ENCODE measurements at regions not wholly inside any gene's neighbourhood (a gene's known extent, or its start where the extent isn't known, plus 50 kb on each side); places are given as distances from the start of the nearest gene placed in this dataset.

- no peak for ATAC-seq
- Mint-ChIP-seq H3K9me3 (ENCODE audit: insufficient read depth) (no peaks in the 10 kb centered on the region), H3K36me3 (ENCODE audit: low read depth) (no peaks in the 10 kb centered on the region), H3K4me1 (ENCODE audit: low read depth) (no peaks in the 10 kb centered on the region), H3K27me3 (ENCODE audit: low read depth) (peaks cover 5% of the 10 kb centered on the region), H3K27ac (no peak overlapping the region), H3K4me3 (no peak overlapping the region)
- ChIA-PET POLR2A (no interaction called here), CTCF (no interaction called here)
- no peak for DNase-seq
Measured at GRCh38 chr6:12386816-12387215, 96.7 kb downstream of the EDN1 start.

- Mint-ChIP-seq H3K4me1 (ENCODE audit: low read depth) (no peaks in the 10 kb centered on the region), H3K9me3 (ENCODE audit: insufficient read depth) (no peaks in the 10 kb centered on the region), H3K27me3 (ENCODE audit: low read depth) (peaks cover 3% of the 10 kb centered on the region), H3K27ac (no peak overlapping the region), H3K4me3 (no peak overlapping the region), H3K36me3 (ENCODE audit: low read depth) (no peaks in the 10 kb centered on the region)
- DNase-seq (no peak), ATAC-seq (no peak)
- POLR2A ChIA-PET: no interaction called here
- CTCF ChIA-PET: no interaction called here
Measured at GRCh38 chr6:12391472-12391871, 101.3 kb downstream of the EDN1 start.

GRCh38 chr6:12392490-12392889 lies 102.3 kb downstream of the EDN1 start:
- Mint-ChIP-seq H3K36me3 (ENCODE audit: low read depth) (no peaks in the 10 kb centered on the region), H3K4me3 (no peak overlapping the region), H3K9me3 (ENCODE audit: insufficient read depth) (no peaks in the 10 kb centered on the region), H3K27me3 (ENCODE audit: low read depth) (peaks cover 3% of the 10 kb centered on the region), H3K27ac (no peak overlapping the region), H3K4me1 (ENCODE audit: low read depth) (no peaks in the 10 kb centered on the region)
- ChIA-PET CTCF (no interaction called here), POLR2A (no interaction called here)
- DNase-seq: no peak
- no peak for ATAC-seq

GRCh38 chr6:12393100-12393499 lies 102.9 kb downstream of the EDN1 start:
- H3K4me3 Mint-ChIP-seq: no peak overlapping the region
- ChIA-PET POLR2A (no interaction called here), CTCF (no interaction called here)
- peaks cover 3% of the 10 kb centered on the region for H3K27me3 Mint-ChIP-seq (ENCODE audit: low read depth)
- H3K36me3 Mint-ChIP-seq (ENCODE audit: low read depth): no peaks in the 10 kb centered on the region
- H3K27ac Mint-ChIP-seq: no peak overlapping the region
- no peaks in the 10 kb centered on the region for H3K4me1 Mint-ChIP-seq (ENCODE audit: low read depth)
- H3K9me3 Mint-ChIP-seq (ENCODE audit: insufficient read depth): no peaks in the 10 kb centered on the region
- DNase-seq (no peak), ATAC-seq (no peak)

- no peak overlapping the region for H3K4me3 Mint-ChIP-seq
- ATAC-seq (no peak), DNase-seq (no peak)
- no peaks in the 10 kb centered on the region for H3K36me3 Mint-ChIP-seq (ENCODE audit: low read depth)
- ChIA-PET CTCF (no interaction called here), POLR2A (no interaction called here)
- H3K27ac Mint-ChIP-seq: no peak overlapping the region
- H3K4me1 Mint-ChIP-seq (ENCODE audit: low read depth): no peaks in the 10 kb centered on the region
- peaks cover 3% of the 10 kb centered on the region for H3K27me3 Mint-ChIP-seq (ENCODE audit: low read depth)
- H3K9me3 Mint-ChIP-seq (ENCODE audit: insufficient read depth): no peaks in the 10 kb centered on the region
Measured at GRCh38 chr6:12394170-12394569, 104.0 kb downstream of the EDN1 start.

- no peaks in the 10 kb centered on the region for H3K27me3 Mint-ChIP-seq (ENCODE audit: low read depth)
- H3K36me3 Mint-ChIP-seq (ENCODE audit: low read depth): no peaks in the 10 kb centered on the region
- H3K4me1 Mint-ChIP-seq (ENCODE audit: low read depth): no peaks in the 10 kb centered on the region
- ChIA-PET CTCF (no interaction called here), POLR2A (no interaction called here)
- H3K4me3 Mint-ChIP-seq: no peak overlapping the region
- ATAC-seq: no peak
- H3K9me3 Mint-ChIP-seq (ENCODE audit: insufficient read depth): no peaks in the 10 kb centered on the region
- DNase-seq: no peak
- H3K27ac Mint-ChIP-seq: no peak overlapping the region
Measured at GRCh38 chr6:12395898-12396297, 105.7 kb downstream of the EDN1 start.

GRCh38 chr6:12401200-12401599 lies 111.0 kb downstream of the EDN1 start:
- Mint-ChIP-seq H3K9me3 (ENCODE audit: insufficient read depth) (no peaks in the 10 kb centered on the region), H3K36me3 (ENCODE audit: low read depth) (no peaks in the 10 kb centered on the region), H3K4me1 (ENCODE audit: low read depth) (no peaks in the 10 kb centered on the region), H3K27ac (no peak overlapping the region), H3K4me3 (no peak overlapping the region), H3K27me3 (ENCODE audit: low read depth) (no peaks in the 10 kb centered on the region)
- POLR2A ChIA-PET: no interaction called here
- CTCF ChIA-PET: no interaction called here
- DNase-seq (no peak), ATAC-seq (no peak)

- H3K27me3 Mint-ChIP-seq (ENCODE audit: low read depth): no peaks in the 10 kb centered on the region
- H3K4me1 Mint-ChIP-seq (ENCODE audit: low read depth): no peaks in the 10 kb centered on the region
- no peak overlapping the region for H3K27ac Mint-ChIP-seq
- H3K9me3 Mint-ChIP-seq (ENCODE audit: insufficient read depth): no peaks in the 10 kb centered on the region
- POLR2A ChIA-PET: no interaction called here
- CTCF ChIA-PET: no interaction called here
- no peak for ATAC-seq
- no peak for DNase-seq
- no peaks in the 10 kb centered on the region for H3K36me3 Mint-ChIP-seq (ENCODE audit: low read depth)
- no peak overlapping the region for H3K4me3 Mint-ChIP-seq
Measured at GRCh38 chr6:12403201-12403826, 113.2 kb downstream of the EDN1 start.

GRCh38 chr6:12403947-12404647 lies 113.9 kb downstream of the EDN1 start:
- Mint-ChIP-seq H3K9me3 (ENCODE audit: insufficient read depth) (no peaks in the 10 kb centered on the region), H3K27ac (no peak overlapping the region), H3K27me3 (ENCODE audit: low read depth) (no peaks in the 10 kb centered on the region), H3K4me3 (no peak overlapping the region), H3K4me1 (ENCODE audit: low read depth) (no peaks in the 10 kb centered on the region), H3K36me3 (ENCODE audit: low read depth) (no peaks in the 10 kb centered on the region)
- DNase-seq (no peak), ATAC-seq (no peak)
- ChIA-PET CTCF (no interaction called here), POLR2A (no interaction called here)

GRCh38 chr6:12404651-12405050 lies 114.5 kb downstream of the EDN1 start:
- ATAC-seq (no peak), DNase-seq (no peak)
- H3K4me1 Mint-ChIP-seq (ENCODE audit: low read depth): no peaks in the 10 kb centered on the region
- no peak overlapping the region for H3K27ac Mint-ChIP-seq
- H3K27me3 Mint-ChIP-seq (ENCODE audit: low read depth): no peaks in the 10 kb centered on the region
- no peak overlapping the region for H3K4me3 Mint-ChIP-seq
- H3K36me3 Mint-ChIP-seq (ENCODE audit: low read depth): no peaks in the 10 kb centered on the region
- H3K9me3 Mint-ChIP-seq (ENCODE audit: insufficient read depth): no peaks in the 10 kb centered on the region
- POLR2A ChIA-PET: no interaction called here
- CTCF ChIA-PET: no interaction called here

- ChIA-PET CTCF (no interaction called here), POLR2A (no interaction called here)
- Mint-ChIP-seq H3K9me3 (ENCODE audit: insufficient read depth) (no peaks in the 10 kb centered on the region), H3K27ac (no peak overlapping the region), H3K4me3 (no peak overlapping the region), H3K4me1 (ENCODE audit: low read depth) (no peaks in the 10 kb centered on the region), H3K36me3 (ENCODE audit: low read depth) (no peaks in the 10 kb centered on the region), H3K27me3 (ENCODE audit: low read depth) (peaks cover 8% of the 10 kb centered on the region)
- ATAC-seq: no peak
- DNase-seq: no peak
Measured at GRCh38 chr6:12408752-12409151, 118.6 kb downstream of the EDN1 start.

- no peak for DNase-seq
- Mint-ChIP-seq H3K27ac (no peak overlapping the region), H3K4me1 (ENCODE audit: low read depth) (no peaks in the 10 kb centered on the region), H3K27me3 (ENCODE audit: low read depth) (peaks cover 13% of the 10 kb centered on the region), H3K36me3 (ENCODE audit: low read depth) (no peaks in the 10 kb centered on the region), H3K9me3 (ENCODE audit: insufficient read depth) (no peaks in the 10 kb centered on the region), H3K4me3 (no peak overlapping the region)
- ATAC-seq: no peak
- CTCF ChIA-PET: no interaction called here
- POLR2A ChIA-PET: no interaction called here
Measured at GRCh38 chr6:12410946-12411345, 120.8 kb downstream of the EDN1 start.

- CTCF ChIA-PET: no interaction called here
- Mint-ChIP-seq H3K27me3 (ENCODE audit: low read depth) (peaks cover 13% of the 10 kb centered on the region), H3K27ac (no peak overlapping the region), H3K4me3 (no peak overlapping the region), H3K36me3 (ENCODE audit: low read depth) (no peaks in the 10 kb centered on the region), H3K9me3 (ENCODE audit: insufficient read depth) (no peaks in the 10 kb centered on the region), H3K4me1 (ENCODE audit: low read depth) (no peaks in the 10 kb centered on the region)
- POLR2A ChIA-PET: no interaction called here
- ATAC-seq (no peak), DNase-seq (no peak)
Measured at GRCh38 chr6:12414096-12414675, 124.0 kb downstream of the EDN1 start.
